DND-41 (cell line): ENCODE measurements at regions not wholly inside any gene's neighbourhood (a gene's known extent, or its start where the extent isn't known, plus 50 kb on each side); places are given as distances from the start of the nearest gene placed in this dataset.

Experiments
- ATAC-seq: fragments of 200-7000 bp; cut with Tn5 transposase; 3 replicates; pipeline ENCODE4 v1.9.1; 2021; ENCODE audit warnings: low read depth; ENCODE audit not compliant: insufficient read depth
- DNase-seq: peaks from one replicate; pipeline ENCODE4 v3.0.0-alpha.2; 2020
- H2AFZ ChIP-seq: 2 replicates; pipeline ENCODE4 v1.6.0; 2012; ENCODE audit warnings: low read depth, low read length
- H3K27ac ChIP-seq: 2 replicates; pipeline ENCODE4 v1.5.1; 2012; ENCODE audit warnings: low read length, inconsistent platforms
- H3K27me3 ChIP-seq: fragments of 200-600 bp; sonication (generic); 2 replicates; pipeline ENCODE4 v1.6.0; 2012; ENCODE audit warnings: low read length, mild to moderate bottlenecking, inconsistent platforms; ENCODE audit not compliant: insufficient read depth, poor library complexity
- H3K36me3 ChIP-seq: 2 replicates; pipeline ENCODE4 v1.5.1; 2012; ENCODE audit warnings: low read length, inconsistent platforms; ENCODE audit not compliant: insufficient read depth
- H3K4me1 ChIP-seq: 2 replicates; pipeline ENCODE4 v1.5.1; 2012; ENCODE audit warnings: mild to moderate bottlenecking, low read length; ENCODE audit not compliant: insufficient read depth
- H3K4me2 ChIP-seq: 2 replicates; pipeline ENCODE4 v1.6.0; 2012; ENCODE audit warnings: mild to moderate bottlenecking, moderate library complexity, low read length, inconsistent platforms; ENCODE audit not compliant: insufficient read depth
- H3K4me3 ChIP-seq, 2 experiments: fragments of 200-600 bp in 1 of 2; shearing (Covaris generic) in 1 of 2; 2 replicates each; pipeline ENCODE4 v1.5.1; 2012 to 2016; ENCODE audit warnings: inconsistent platforms in 2 of 2, low read length in 2 of 2, mild to moderate bottlenecking in 2 of 2, low read depth in 1 of 2, moderate library complexity in 1 of 2
- H3K79me2 ChIP-seq: 2 replicates; pipeline ENCODE4 v1.6.0; 2012; ENCODE audit warnings: low read length, inconsistent platforms; ENCODE audit not compliant: insufficient read depth
- H3K9ac ChIP-seq: 2 replicates; pipeline ENCODE4 v1.6.0; 2012; ENCODE audit warnings: low read depth, mild to moderate bottlenecking, inconsistent platforms, low read length, moderate library complexity
- H3K9me3 ChIP-seq: 2 replicates; pipeline ENCODE4 v1.5.1; 2012; ENCODE audit warnings: low read length, moderate library complexity, mild to moderate bottlenecking, inconsistent platforms; ENCODE audit not compliant: insufficient read depth, severe bottlenecking
- H4K20me1 ChIP-seq: 2 replicates; pipeline ENCODE4 v1.6.0; 2012; ENCODE audit warnings: low read length; ENCODE audit not compliant: insufficient read depth
- CTCF ChIP-seq: IDR thresholded peaks from 2 replicates; pipeline ENCODE4 v1.5.1; 2012; ENCODE audit warnings: borderline replicate concordance, low read length, moderate library complexity, mild to moderate bottlenecking; ENCODE audit not compliant: poor library complexity, severe bottlenecking; ENCODE audit errors: extremely low read depth
- EZH2 ChIP-seq: IDR thresholded peaks from 3 replicates; pipeline ENCODE4 v1.6.1; 2012; ENCODE audit warnings: borderline replicate concordance, low read depth, mild to moderate bottlenecking, moderate library complexity, low read length, inconsistent platforms; ENCODE audit not compliant: severe bottlenecking

- Histone ChIP-seq H2AFZ (no peak overlapping the region), H3K27ac (no peak overlapping the region), H3K27me3 (no peaks in the 10 kb centered on the region), H3K4me2 (no peak overlapping the region), H3K36me3 (no peaks in the 10 kb centered on the region), H4K20me1 (no peaks in the 10 kb centered on the region), H3K9ac (no peak overlapping the region), H3K79me2 (no peaks in the 10 kb centered on the region), H3K4me1 (no peaks in the 10 kb centered on the region), H3K9me3 (no peaks in the 10 kb centered on the region), H3K4me3 (no peak overlapping the region)
- TF ChIP-seq EZH2 (no peak), CTCF (no peak)
- DNase-seq (no peak), ATAC-seq (no peak)
These were observed 94.8 kb upstream of the PMEPA1 start for GRCh38 chr20:57804470-57805250.

- H2AFZ ChIP-seq: no peak overlapping the region
- no peak overlapping the region for H3K4me3 ChIP-seq
These were observed 93.7 kb upstream of the PMEPA1 start for GRCh38 chr20:57803508-57804005.

GRCh38 chr20:57802765-57803507 is 93.1 kb upstream of the PMEPA1 start:
- no peak overlapping the region for H3K4me3 ChIP-seq
- no peaks in the 10 kb centered on the region for H3K4me1 ChIP-seq
- no peaks in the 10 kb centered on the region for H4K20me1 ChIP-seq
- no peak for TF ChIP-seq EZH2
- no peak for TF ChIP-seq CTCF
- ATAC-seq (no peak), DNase-seq (no peak)
- H3K27ac ChIP-seq: no peak overlapping the region
- no peak overlapping the region for H3K9ac ChIP-seq
- no peaks in the 10 kb centered on the region for H3K36me3 ChIP-seq
- H3K9me3 ChIP-seq: no peaks in the 10 kb centered on the region
- peaks cover 4% of the 10 kb centered on the region for H3K27me3 ChIP-seq
- no peak overlapping the region for H3K4me2 ChIP-seq
- no peaks in the 10 kb centered on the region for H3K79me2 ChIP-seq
- H2AFZ ChIP-seq: no peak overlapping the region

More at GRCh38 chr20:57803508-57804005, 93.7 kb upstream of the PMEPA1 start:
- H4K20me1 ChIP-seq: no peaks in the 10 kb centered on the region
- no peak overlapping the region for H3K9ac ChIP-seq
- no peak for ATAC-seq
- H3K4me1 ChIP-seq: no peaks in the 10 kb centered on the region
- no peak overlapping the region for H3K27ac ChIP-seq
- no peak for DNase-seq
- no peak for TF ChIP-seq EZH2
- no peak for TF ChIP-seq CTCF
- H3K79me2 ChIP-seq: no peaks in the 10 kb centered on the region
- H3K4me2 ChIP-seq: no peak overlapping the region
- no peaks in the 10 kb centered on the region for H3K36me3 ChIP-seq
- H3K9me3 ChIP-seq: no peaks in the 10 kb centered on the region
- peaks cover 4% of the 10 kb centered on the region for H3K27me3 ChIP-seq
